G401.6 (cell line): ENCODE measurements at regions not wholly inside any gene's neighbourhood (a gene's known extent, or its start where the extent isn't known, plus 50 kb on each side); places are given as distances from the start of the nearest gene placed in this dataset.

Experiments used
- FAIRE-seq: peaks from 2 replicates; lab custom pipeline; 2012; peaks lifted over from hg19 to GRCh38; lab: Jason Lieb, UNC

DNA sequence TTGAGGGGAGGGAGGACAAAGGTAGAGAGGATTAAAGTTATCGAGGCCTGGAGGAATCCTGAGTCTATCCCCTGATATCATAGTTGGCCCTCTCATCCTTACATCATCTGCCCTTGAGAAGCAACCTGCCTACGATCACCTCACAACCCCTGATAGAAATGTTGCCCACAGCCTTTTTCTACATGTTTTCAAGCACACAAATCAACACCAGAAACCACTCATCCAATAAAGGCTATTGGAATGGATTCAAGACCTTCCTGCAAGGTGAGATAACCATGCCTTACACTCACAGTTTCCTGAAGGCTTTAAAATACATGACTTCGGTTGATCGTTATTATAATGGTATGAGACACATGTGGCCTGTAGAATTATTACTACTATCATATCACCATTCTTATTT is 175.7 kb upstream of the EGLN3 start:
- no peak for FAIRE-seq

GRCh38 chr14:34124585-34124984 is 173.7 kb upstream of the EGLN3 start:
- no peak for FAIRE-seq

GRCh38 chr14:34122650-34123049 is 171.8 kb upstream of the EGLN3 start:
- no peak for FAIRE-seq

GRCh38 chr14:34122081-34122480 is 171.2 kb upstream of the EGLN3 start:
- no peak for FAIRE-seq

GRCh38 chr14:34120185-34120977 is 169.5 kb upstream of the EGLN3 start:
- FAIRE-seq = no peak

GRCh38 chr14:34119107-34119858 is 168.4 kb upstream of the EGLN3 start:
- FAIRE-seq = no peak

GRCh38 chr14:34113991-34114390 is 163.1 kb upstream of the EGLN3 start:
- no peak for FAIRE-seq

GRCh38 chr14:34113005-34113511 is 162.2 kb upstream of the EGLN3 start:
- no peak for FAIRE-seq

DNA sequence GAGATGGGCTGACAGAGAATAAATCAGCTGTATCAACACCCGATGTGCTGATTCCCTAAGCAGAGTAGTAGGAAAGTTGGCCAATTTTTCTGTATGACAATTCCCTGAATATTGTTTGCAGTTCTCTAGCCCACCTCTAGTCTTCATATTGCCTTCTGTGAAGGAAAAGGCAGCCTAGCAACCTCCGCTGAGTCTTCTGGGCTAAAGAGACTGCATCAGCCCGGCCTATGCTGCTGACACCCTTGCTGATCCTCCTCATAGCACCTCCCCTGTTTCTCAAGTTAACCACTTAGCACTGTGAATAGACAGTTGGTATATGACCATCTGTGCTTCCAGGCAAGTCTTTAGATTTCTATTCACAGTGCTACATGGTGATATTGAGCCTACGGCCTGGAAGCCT is 161.1 kb upstream of the EGLN3 start:
- no peak for FAIRE-seq

DNA sequence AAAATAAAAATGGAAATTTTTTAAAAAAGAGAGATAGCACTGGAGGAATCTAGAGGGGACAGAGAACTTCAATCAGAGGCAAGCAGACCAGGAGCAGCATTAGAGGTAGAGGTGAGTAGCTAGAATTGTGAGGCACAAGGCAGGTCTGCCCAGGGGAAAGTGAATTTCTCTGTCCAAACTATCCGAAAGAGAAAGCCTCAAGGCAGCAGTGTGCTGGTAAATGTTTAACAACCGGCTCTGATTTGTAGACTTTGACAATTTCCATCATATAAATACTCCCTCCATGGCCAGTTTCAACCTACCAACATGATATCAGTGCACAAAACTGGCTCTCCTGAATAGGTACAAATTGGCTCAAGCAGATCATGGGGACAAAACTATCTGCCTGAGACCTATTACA is 160.6 kb upstream of the EGLN3 start:
- no peak for FAIRE-seq

GRCh38 chr14:34110531-34110930 is 159.7 kb upstream of the EGLN3 start:
- no peak for FAIRE-seq

GRCh38 chr14:34107441-34107840 is 156.6 kb upstream of the EGLN3 start:
- no peak for FAIRE-seq

- no peak for FAIRE-seq
Measured at GRCh38 chr14:34106310-34106709, 155.4 kb upstream of the EGLN3 start.

GRCh38 chr14:34104489-34105397 is 153.9 kb upstream of the EGLN3 start:
- FAIRE-seq = no peak

GRCh38 chr14:34103176-34103575 is 152.3 kb upstream of the EGLN3 start:
- FAIRE-seq = no peak

GRCh38 chr14:34099635-34100034 is 148.8 kb upstream of the EGLN3 start:
- no peak for FAIRE-seq

DNA sequence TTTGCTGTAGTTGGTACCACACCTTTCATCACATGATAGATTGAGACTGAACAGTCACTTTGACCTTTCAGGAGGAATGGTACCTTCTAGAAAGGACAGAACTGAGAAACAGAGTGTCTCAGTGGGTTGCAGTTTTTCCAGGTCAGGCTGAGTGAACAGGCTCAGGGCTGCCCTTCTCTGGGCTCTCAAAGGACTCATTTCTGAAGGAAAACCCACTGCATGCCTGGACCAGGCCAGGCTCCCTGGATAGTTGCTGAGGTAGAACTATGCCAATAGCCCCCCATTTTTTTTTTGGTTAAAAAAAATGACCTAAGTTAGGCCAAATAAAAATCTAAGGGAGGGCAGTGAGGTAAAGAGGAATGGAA is 148.1 kb upstream of the EGLN3 start:
- FAIRE-seq = no peak

- no peak for FAIRE-seq
Measured at GRCh38 chr14:34098045-34098984, 147.4 kb upstream of the EGLN3 start.

- no peak for FAIRE-seq
Measured at GRCh38 chr14:34097644-34098043, 146.8 kb upstream of the EGLN3 start.

DNA sequence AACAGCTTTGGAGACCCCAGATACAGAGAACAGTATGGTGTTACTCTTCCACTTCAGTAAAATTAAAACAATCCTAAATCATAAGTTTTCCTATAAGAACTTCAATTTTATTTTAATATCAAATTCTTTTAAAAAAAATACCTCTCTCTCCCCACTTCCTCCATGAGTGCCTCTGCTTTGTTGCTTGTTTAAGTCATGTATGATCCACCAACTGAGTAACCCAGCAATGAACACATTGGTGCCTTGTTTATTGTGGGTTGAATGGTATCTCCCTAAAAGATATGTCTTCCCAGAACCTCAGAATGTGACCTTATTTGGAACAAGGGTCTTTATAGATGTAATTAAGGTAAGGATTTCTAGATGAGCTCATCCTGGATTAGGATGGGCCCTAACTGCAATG is 143.5 kb upstream of the EGLN3 start:
- no peak for FAIRE-seq

DNA sequence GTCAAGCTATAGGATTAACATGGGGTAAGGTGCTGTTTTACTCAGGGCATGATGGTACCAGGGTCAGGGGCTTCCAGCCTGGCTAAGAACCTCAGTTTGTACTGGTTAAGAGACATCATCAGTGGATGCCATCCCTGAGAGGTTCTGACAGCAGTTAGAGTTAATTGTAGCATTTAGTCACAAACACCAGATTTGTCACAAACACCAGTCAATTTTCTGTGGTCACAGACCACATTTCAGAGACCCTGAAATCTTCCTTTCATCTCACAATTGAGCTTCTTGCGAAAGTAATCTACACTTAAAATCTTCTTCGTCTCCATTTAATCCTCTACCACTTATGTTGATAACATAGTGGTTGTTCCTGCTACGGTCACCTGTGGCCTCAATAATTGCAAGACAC is 143.0 kb upstream of the EGLN3 start:
- no peak for FAIRE-seq
